Endodermal cell (in vitro differentiated cells): ENCODE measurements at regions not wholly inside any gene's neighbourhood (a gene's known extent, or its start where the extent isn't known, plus 50 kb on each side); places are given as distances from the start of the nearest gene placed in this dataset.
"Not testable (repeated sequence)": the region's sequence is repeated elsewhere in the genome, so short reads cannot be mapped to it uniquely, and the experiment has no call there.

Experiments
- DNase-seq: peaks from one replicate; pipeline ENCODE4 v3.0.0-alpha.2; 2017
- H3K27ac ChIP-seq: 2 replicates; pipeline ENCODE4 v1.5.1; 2013; ENCODE audit warnings: mild to moderate bottlenecking, low read depth, low read length, moderate library complexity
- H3K27me3 ChIP-seq: 2 replicates; pipeline ENCODE4 v1.6.1; 2013; ENCODE audit warnings: mild to moderate bottlenecking, low read length, moderate library complexity; ENCODE audit not compliant: insufficient read depth, control insufficient read depth, poor library complexity, severe bottlenecking
- H3K36me3 ChIP-seq: 2 replicates; pipeline ENCODE4 v1.7.0; 2013; ENCODE audit warnings: mild to moderate bottlenecking, low read length, moderate library complexity; ENCODE audit not compliant: control insufficient read depth, insufficient read depth
- H3K4me1 ChIP-seq: one replicate; pipeline ENCODE4 v1.7.0; 2013; ENCODE audit warnings: low read length; ENCODE audit not compliant: control insufficient read depth, insufficient read depth
- H3K4me3 ChIP-seq: 2 replicates; pipeline ENCODE4 v1.5.1; 2013; ENCODE audit warnings: mild to moderate bottlenecking, low read length, moderate library complexity
- H3K9ac ChIP-seq: 2 replicates; pipeline ENCODE4 v1.6.1; 2013; ENCODE audit warnings: mild to moderate bottlenecking, low read length, moderate library complexity; ENCODE audit not compliant: poor library complexity, severe bottlenecking; ENCODE audit errors: extremely low read depth
- H3K9me3 ChIP-seq: 2 replicates; pipeline ENCODE4 v1.6.1; 2013; ENCODE audit warnings: mild to moderate bottlenecking, low read length, moderate library complexity; ENCODE audit not compliant: control insufficient read depth
- H3K27ac Mint-ChIP-seq: 2 replicates; pipeline ENCODE4 v1.8.0; 2020; ENCODE audit warnings: mixed read lengths
- H3K27me3 Mint-ChIP-seq: 2 replicates; pipeline ENCODE4 v1.8.0; 2021; ENCODE audit warnings: mild to moderate bottlenecking, mixed read lengths; ENCODE audit not compliant: insufficient read depth
- H3K36me3 Mint-ChIP-seq: 2 replicates; pipeline ENCODE4 v1.8.0; 2020; ENCODE audit warnings: low read depth, mixed read lengths
- H3K4me1 Mint-ChIP-seq: 2 replicates; pipeline ENCODE4 v1.8.0; 2020; ENCODE audit warnings: mixed read lengths
- H3K4me3 Mint-ChIP-seq: 2 replicates; pipeline ENCODE4 v1.8.0; 2020; ENCODE audit warnings: mild to moderate bottlenecking, moderate library complexity, mixed read lengths
- H3K9me3 Mint-ChIP-seq: 2 replicates; pipeline ENCODE4 v1.8.0; 2020; ENCODE audit warnings: mild to moderate bottlenecking, mixed read lengths
- CTCF ChIP-seq: fragments of 200-600 bp; sonication (generic); conservative IDR thresholded peaks from 2 replicates; pipeline ENCODE4 v1.5.0; 2021; ENCODE audit warnings: antibody characterized with exemption, mild to moderate bottlenecking
- WGBS, 2 experiments: methylation state at CpG; one replicate each; pipeline versions ENCODE4 v1.1.5 to v1.1.7; 2013; ENCODE audit warnings: missing lambda C conversion rate in 2 of 2, mixed read lengths in 1 of 2; ENCODE audit not compliant: insufficient coverage in 1 of 2, insufficient read length in 1 of 2; 5-methylcytosine and 5-hydroxymethylcytosine counted together

GRCh38 chr5:116730185-116730584, 155.6 kb upstream of the SEMA6A start:
- Mint-ChIP-seq H3K27ac (no peak overlapping the region), H3K4me3 (no peak overlapping the region), H3K4me1 (peaks cover 42% of the 10 kb centered on the region), H3K36me3 (no peaks in the 10 kb centered on the region), H3K27me3 (no peaks in the 10 kb centered on the region), H3K9me3 (no peaks in the 10 kb centered on the region)
- H3K4me3 ChIP-seq = no peak overlapping the region
- no peak overlapping the region for H3K9ac ChIP-seq
- H3K27me3 ChIP-seq = no peaks in the 10 kb centered on the region
- no peaks in the 10 kb centered on the region for H3K36me3 ChIP-seq
- no peak for DNase-seq
- no peak overlapping the region for H3K27ac ChIP-seq
- WGBS, 2 experiments = 86 to 92% methylated on average over 1 of the region's 1 CpG
- no peak for TF ChIP-seq CTCF
- H3K9me3 ChIP-seq = no peaks in the 10 kb centered on the region
- H3K4me1 ChIP-seq = peaks cover 21% of the 10 kb centered on the region

- no peak overlapping the region for H3K27ac ChIP-seq
- H3K27me3 Mint-ChIP-seq = no peaks in the 10 kb centered on the region
- no peaks in the 10 kb centered on the region for H3K27me3 ChIP-seq
- no peak overlapping the region for H3K4me3 Mint-ChIP-seq
- H3K27ac Mint-ChIP-seq = no peak overlapping the region
- TF ChIP-seq CTCF = no peak
- H3K9me3 ChIP-seq = no peaks in the 10 kb centered on the region
- H3K4me3 ChIP-seq = no peak overlapping the region
- H3K9ac ChIP-seq = no peak overlapping the region
- H3K4me1 ChIP-seq = peaks cover 3% of the 10 kb centered on the region
- 89 to 100% methylated on average over 2 of the region's 2 CpGs for WGBS, 2 experiments
- H3K36me3 ChIP-seq = no peaks in the 10 kb centered on the region
- H3K36me3 Mint-ChIP-seq = no peaks in the 10 kb centered on the region
- no peak for DNase-seq
- peaks cover 19% of the 10 kb centered on the region for H3K4me1 Mint-ChIP-seq
- H3K9me3 Mint-ChIP-seq = no peaks in the 10 kb centered on the region
These were observed 152.6 kb upstream of the SEMA6A start for GRCh38 chr5:116727248-116727647.

GRCh38 chr5:116726180-116726579, 151.6 kb upstream of the SEMA6A start:
- not testable (repeated sequence) for H3K27me3 ChIP-seq, H3K36me3 ChIP-seq, H3K27me3 Mint-ChIP-seq, DNase-seq, H3K4me3 Mint-ChIP-seq, H3K9me3 Mint-ChIP-seq, H3K36me3 Mint-ChIP-seq, H3K4me1 ChIP-seq, H3K9me3 ChIP-seq, H3K9ac ChIP-seq, H3K4me1 Mint-ChIP-seq, H3K4me3 ChIP-seq, H3K27ac Mint-ChIP-seq, H3K27ac ChIP-seq
- WGBS, 2 experiments = 88 to 100% methylated on average over 1 to 2 of the region's 2 CpGs

GRCh38 chr5:116724971-116725370, 150.3 kb upstream of the SEMA6A start:
- TF ChIP-seq CTCF = no peak
- Histone ChIP-seq H3K9me3 (no peaks in the 10 kb centered on the region), H3K27me3 (no peaks in the 10 kb centered on the region), H3K27ac (no peak overlapping the region), H3K4me1 (no peaks in the 10 kb centered on the region), H3K9ac (no peak overlapping the region), H3K4me3 (no peak overlapping the region), H3K36me3 (no peaks in the 10 kb centered on the region)
- no peaks in the 10 kb centered on the region for H3K36me3 Mint-ChIP-seq
- H3K27ac Mint-ChIP-seq = no peak overlapping the region
- no peaks in the 10 kb centered on the region for H3K9me3 Mint-ChIP-seq
- no peaks in the 10 kb centered on the region for H3K27me3 Mint-ChIP-seq
- DNase-seq = no peak
- WGBS, 2 experiments = 97% methylated on average over 2 of the region's 2 CpGs; no CpG with 5 or more reads in 1 of the 2 experiments
- H3K4me1 Mint-ChIP-seq = peaks cover 10% of the 10 kb centered on the region
- no peak overlapping the region for H3K4me3 Mint-ChIP-seq
